ENCODE measurements at regions not wholly inside any gene's neighbourhood (a gene's known extent, or its start where the extent isn't known, plus 50 kb on each side); places are given as distances from the start of the nearest gene placed in this dataset.

DNA sequence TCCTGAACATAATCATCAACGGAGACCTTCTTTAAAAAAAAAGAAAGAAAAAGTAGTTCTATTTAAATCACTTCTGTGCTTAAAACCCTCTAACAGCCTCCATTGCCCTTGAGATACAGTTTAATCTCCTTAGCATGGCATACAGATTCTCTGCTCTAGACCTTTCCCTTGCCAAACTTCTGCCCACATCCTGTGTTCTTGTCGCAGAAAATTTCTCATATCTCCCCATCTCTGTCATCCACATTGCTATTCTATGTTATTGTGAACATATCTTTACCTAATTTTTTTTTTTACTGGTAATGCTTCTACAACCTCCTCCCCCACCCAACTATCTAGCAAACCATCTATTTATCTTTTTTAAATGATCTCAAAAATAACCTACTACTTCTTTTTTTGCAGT, 135.7 kb upstream of the PROX1 start:
- TF ChIP-seq CTCF (IDR thresholded peaks at IDR 0.05) (no peak), POLR2A (IDR thresholded peaks at IDR 0.05; ENCODE audit: low read depth) (no peak), POLR2AphosphoS5 (IDR thresholded peaks at IDR 0.05) (no peak)
